Stimulated activated CD8-positive, alpha-beta memory T cell treated with anti-CD3 and anti-CD28 coated beads, Interleukin-7, amount 100 ng/mL, for 4 hours (primary cell): ENCODE measurements at regions not wholly inside any gene's neighbourhood (a gene's known extent, or its start where the extent isn't known, plus 50 kb on each side); places are given as distances from the start of the nearest gene placed in this dataset.

ENCODE experiments used
- DNase-seq, 2 donors: peaks; one replicate each; pipeline ENCODE4 v3.0.0-alpha.2; 2020; ENCODE audit warnings: low read depth in 2 of 2

DNA sequence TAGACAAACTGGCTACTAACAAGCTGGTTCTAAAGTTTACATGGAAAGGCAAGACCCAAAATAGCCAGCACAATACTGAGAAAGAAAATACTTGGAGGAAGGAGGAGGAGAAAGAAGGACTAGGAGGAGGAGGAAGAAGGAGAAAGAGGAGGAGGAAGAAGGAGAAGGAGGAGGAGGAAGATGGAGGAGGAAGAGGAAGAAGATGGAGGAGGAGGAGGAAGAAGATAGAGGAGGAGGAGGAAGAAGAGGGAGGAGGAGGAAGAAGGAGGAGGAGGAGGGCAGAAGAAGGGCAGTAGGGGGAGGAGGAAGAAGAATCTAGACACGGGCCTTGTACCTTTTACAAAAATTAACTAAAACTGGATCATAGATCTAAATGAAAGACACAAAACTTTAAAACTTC, 92.6 kb downstream of the METTL4 start:
- DNase-seq, result no peak

GRCh38 chr18:2480536-2480935, 90.8 kb downstream of the METTL4 start:
- no peak for DNase-seq

DNA sequence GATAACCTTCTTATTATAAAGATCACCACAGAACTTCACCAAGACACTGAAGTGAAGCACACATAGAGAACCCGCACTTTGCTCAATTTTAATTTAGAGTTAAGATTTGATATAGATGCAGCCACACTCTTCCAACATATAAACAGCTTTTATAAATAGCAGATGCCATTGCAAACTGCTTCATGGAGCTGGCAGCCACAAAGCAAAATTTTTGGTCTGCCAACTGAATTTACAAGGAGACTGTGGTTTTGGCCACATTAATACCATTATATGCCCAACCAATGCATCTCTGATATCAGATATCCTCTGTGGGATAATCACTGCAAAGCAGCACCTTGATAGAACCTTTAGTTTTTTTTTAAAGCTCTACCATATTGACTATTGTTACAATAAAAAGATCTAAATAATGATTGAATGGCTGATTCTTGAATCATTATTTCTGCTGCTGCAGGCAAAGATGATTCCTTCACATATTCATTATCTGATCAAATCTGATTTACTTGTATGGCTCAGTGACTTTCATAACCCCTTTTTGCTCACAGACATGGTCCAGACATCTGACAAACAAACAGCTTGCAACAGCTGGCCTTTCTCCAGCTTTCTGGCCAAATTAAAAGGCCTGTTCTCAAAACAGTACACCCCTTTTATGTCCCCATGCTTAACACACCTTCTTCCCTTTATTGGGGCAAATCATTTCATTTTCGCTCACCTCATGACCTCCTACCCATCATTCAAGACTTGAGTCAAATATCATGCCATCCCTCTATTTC, 88.4 kb downstream of the METTL4 start:
- no peak for DNase-seq

GRCh38 chr18:2485983-2486382, 85.3 kb downstream of the METTL4 start:
- no peak for DNase-seq

GRCh38 chr18:2486426-2486825, 84.9 kb downstream of the METTL4 start:
- DNase-seq, result no peak
